Right lobe of liver (tissue), 6 donors: ENCODE measurements at regions not wholly inside any gene's neighbourhood (a gene's known extent, or its start where the extent isn't known, plus 50 kb on each side); places are given as distances from the start of the nearest gene placed in this dataset.
A peak's percentile ranks its signal among the peaks of the same experiment; 100 is the strongest.

Experiments
- ATAC-seq, 4 donors: fragments of 200-7000 bp; cut with Tn5 transposase; one replicate each; pipeline ENCODE4 v1.9.1; 2020; ENCODE audit warnings: mild to moderate bottlenecking in 4 of 4, moderate library complexity in 4 of 4
- DNase-seq, 3 donors: peaks; one replicate each; pipeline ENCODE4 v3.0.0-alpha.2; 2020
- H3K27ac ChIP-seq, 3 donors: fragments of 200-600 bp; one replicate each; pipeline ENCODE4 v1.8.0; 2022
- H3K27me3 ChIP-seq, 2 donors: fragments of 200-600 bp; one replicate each; pipeline ENCODE4 v1.8.0; 2022
- H3K36me3 ChIP-seq, 4 donors: fragments of 200-600 bp; sonication (generic) in 1 of 4; one replicate each; pipeline versions ENCODE4 v1.5.1 to v1.8.0; 2017 to 2022; ENCODE audit warnings: control low read depth in 1 of 4
- H3K4me1 ChIP-seq, 4 donors: fragments of 200-600 bp; sonication (generic) in 1 of 4; one replicate each; pipeline versions ENCODE4 v1.5.1 to v1.8.0; 2017 to 2022; ENCODE audit warnings: control low read depth in 1 of 4
- H3K4me3 ChIP-seq, 3 donors: fragments of 200-600 bp; one replicate each; pipeline ENCODE4 v1.8.0; 2022
- H3K9me3 ChIP-seq, 4 donors: fragments of 200-600 bp; sonication (generic) in 1 of 4; one replicate each; pipeline versions ENCODE4 v1.5.1 to v1.8.0; 2017 to 2022; ENCODE audit warnings: control low read depth in 1 of 4
- CTCF ChIP-seq, 4 donors: fragments of 200-600 bp in 3 of 4; fragments of 450-650 bp in 1 of 4; IDR thresholded peaks; one replicate each; pipeline versions ENCODE4 v1.5.1 to v1.8.0; 2016 to 2022; ENCODE audit warnings: antibody characterized with exemption in 4 of 4, mild to moderate bottlenecking in 2 of 4
- POLR2A ChIP-seq: fragments of 450-650 bp; IDR thresholded peaks from one replicate; pipeline ENCODE4 v1.6.1; 2017; ENCODE audit warnings: antibody characterized with exemption, mild to moderate bottlenecking
- WGBS: methylation state at CpG from one replicate; pipeline ENCODE4 v1.1.6; 2018; ENCODE audit warnings: low coverage, low lambda C conversion rate; ENCODE audit not compliant: insufficient coverage; ENCODE audit errors: missing lambda C conversion rate; 5-methylcytosine and 5-hydroxymethylcytosine counted together
- intact Hi-C, 2 donors: fragments of 100-400 bp; cut with DNase I; formaldehyde crosslinking; loops; one replicate each; pipeline versions ENCODE4 v1.11.2 to v1.14.1; 2022
- donor health status: DM: no; HTN: yes; CAD: no.
- donor health status: DM: no; HTN: no; CAD: no.
- donor health status: DM: no; HTN: no; CAD: no.
- donor health status: DM: no; HTN: yes; CAD: no.
- donor health status: DM: no; HTN: yes; CAD: no.

DNA sequence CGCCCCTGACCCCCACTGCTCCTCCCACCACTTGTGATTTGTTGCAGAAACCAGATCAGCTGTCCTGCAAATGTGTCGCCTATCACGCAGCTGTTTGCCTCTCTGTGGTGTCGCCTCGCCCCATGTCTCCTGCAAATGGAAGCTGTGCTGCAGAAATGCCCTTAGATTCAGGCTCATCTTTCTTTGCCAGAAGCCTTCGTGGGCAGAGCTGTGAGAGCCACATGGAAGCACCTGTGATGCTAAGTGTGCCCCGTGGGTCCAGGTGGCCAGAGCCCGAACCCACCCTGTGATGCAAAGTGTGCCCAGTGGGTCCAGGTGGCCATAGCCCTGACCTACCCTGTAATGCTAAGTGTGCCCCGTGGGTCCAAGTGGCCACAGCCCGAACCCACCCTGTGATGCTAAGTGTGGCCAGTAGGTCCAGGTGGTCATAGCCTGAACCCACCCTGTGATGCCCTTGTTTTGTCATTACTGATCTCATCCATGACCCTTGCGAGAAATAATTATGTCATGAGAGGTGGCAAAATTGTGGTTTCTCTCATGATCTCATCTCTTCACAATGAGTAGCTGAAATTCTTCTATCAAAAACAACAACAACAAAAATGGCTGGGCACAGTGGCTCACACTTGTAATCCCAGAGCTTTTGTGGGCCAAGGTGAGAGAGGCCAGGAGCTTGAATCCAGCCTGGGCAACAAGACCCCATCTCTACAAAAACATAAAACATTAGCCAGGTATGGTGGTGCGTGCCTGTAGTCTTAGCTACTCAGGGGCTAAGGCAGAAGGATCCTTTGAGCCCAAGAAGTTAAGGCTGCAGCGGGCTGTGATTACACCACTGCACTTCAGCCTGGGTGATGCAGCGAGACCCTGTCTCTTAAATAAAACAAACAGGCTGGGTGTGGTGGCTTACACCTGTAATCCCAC lies 187.4 kb downstream of the GOLGA6L6 start:
- intact Hi-C loops, result no loop called here
- 52% methylated on average over 14 of the region's 14 CpGs for WGBS

GRCh38 chr15:20352241-20353200 lies 189.1 kb downstream of the GOLGA6L6 start:
- Histone ChIP-seq H3K27ac (no peak overlapping the region), H3K9me3 (no peaks in the 10 kb centered on the region), H3K4me3 (no peak overlapping the region), H3K4me1 (no peaks in the 10 kb centered on the region), H3K27me3 (peaks cover 0 to 15% of the 10 kb centered on the region in 2 donors), H3K36me3 (no peaks in the 10 kb centered on the region)
- intact Hi-C loops, result no loop called here
- WGBS, result 36% methylated on average over 15 of the region's 17 CpGs
- no peak for ATAC-seq
- no peak for DNase-seq
- TF ChIP-seq CTCF (IDR thresholded peaks at IDR 0.05) (no peak), POLR2A (no peak)

More for the DNA sequence above, 187.4 kb downstream of the GOLGA6L6 start:
- Histone ChIP-seq H3K9me3 (no peaks in the 10 kb centered on the region), H3K4me1 (no peaks in the 10 kb centered on the region), H3K36me3 (no peaks in the 10 kb centered on the region), H3K4me3 (no peak overlapping the region), H3K27me3 (peaks cover 0 to 14% of the 10 kb centered on the region in 2 donors), H3K27ac (no peak overlapping the region)
- peak in 1 of 3 donors; percentile 23 for DNase-seq
- ATAC-seq, result no peak
- no peak for TF ChIP-seq CTCF (IDR thresholded peaks at IDR 0.05)
- no peak for TF ChIP-seq POLR2A

DNA sequence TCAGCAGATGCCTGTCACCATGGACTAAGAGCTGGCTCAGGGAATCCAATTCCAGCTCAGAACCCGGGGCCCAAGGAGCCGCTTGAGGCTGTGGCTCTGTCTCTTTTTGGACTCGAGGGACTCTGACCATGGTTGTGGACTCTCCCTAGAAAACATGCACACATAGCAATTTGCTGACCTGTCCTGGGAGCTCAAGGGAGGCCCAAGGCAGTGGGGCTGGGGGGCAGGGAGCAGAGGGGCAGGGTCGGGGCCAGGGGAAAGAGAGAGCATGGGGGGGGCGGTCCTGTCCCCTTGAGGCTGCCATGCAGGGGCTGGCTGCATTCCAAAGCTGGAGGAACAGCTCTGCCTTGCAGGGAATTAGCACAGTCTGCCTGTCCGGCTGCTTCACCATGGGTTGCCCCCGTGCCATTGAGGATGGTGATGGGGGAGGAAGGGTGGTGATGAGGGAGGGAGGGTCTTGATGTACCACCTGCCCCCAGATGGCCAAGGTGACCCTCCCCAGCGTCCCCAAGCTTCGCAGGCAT lies 190.1 kb downstream of the GOLGA6L6 start:
- DNase-seq, result peak in 2 of 3 donors; percentile 23 to 48
- H3K36me3 ChIP-seq, result no peaks in the 10 kb centered on the region
- H3K27me3 ChIP-seq, result peaks cover 0 to 15% of the 10 kb centered on the region in 2 donors
- TF ChIP-seq CTCF (IDR thresholded peaks at IDR 0.05) (no peak), POLR2A (no peak)
- ATAC-seq, result no peak
- no peaks in the 10 kb centered on the region for H3K9me3 ChIP-seq
- 48% methylated on average over 8 of the region's 9 CpGs for WGBS
- no peaks in the 10 kb centered on the region for H3K4me1 ChIP-seq
- no peak overlapping the region for H3K4me3 ChIP-seq
- no peak overlapping the region for H3K27ac ChIP-seq
- intact Hi-C loops, result no loop called here

- TF ChIP-seq CTCF (IDR thresholded peaks at IDR 0.05) (no peak), POLR2A (no peak)
- Histone ChIP-seq H3K27ac (no peak overlapping the region), H3K9me3 (no peaks in the 10 kb centered on the region), H3K36me3 (no peaks in the 10 kb centered on the region), H3K4me1 (no peaks in the 10 kb centered on the region), H3K27me3 (peaks cover 0 to 15% of the 10 kb centered on the region in 2 donors), H3K4me3 (no peak overlapping the region)
- DNase-seq (no peak), ATAC-seq (peak in 2 of 4 donors; percentile 0 to 1)
- 49% methylated on average over 12 of the region's 13 CpGs for WGBS
- intact Hi-C loops, result no loop called here
Measured at GRCh38 chr15:20349774-20350498, 191.7 kb downstream of the GOLGA6L6 start.
